ENCODE measurements at regions not wholly inside any gene's neighbourhood (a gene's known extent, or its start where the extent isn't known, plus 50 kb on each side); places are given as distances from the start of the nearest gene placed in this dataset.

- Histone ChIP-seq H3K23ac (ENCODE audit: insufficient read length) (no peak overlapping the region), H3K23me2 (ENCODE audit: low read depth, low read length) (no peaks in the 10 kb centered on the region), H3K14ac (ENCODE audit: insufficient read length) (no peak overlapping the region), H2BK120ac (replicated peaks; ENCODE audit: low read depth, low read length) (no peak overlapping the region), H3K79me1 (ENCODE audit: low read depth, low read length) (no peaks in the 10 kb centered on the region), H2AK5ac (ENCODE audit: low read depth, low read length) (no peak overlapping the region), H3K4ac (replicated peaks; ENCODE audit: insufficient read length, low read depth, low read length) (no peak overlapping the region), H3K27ac (ENCODE audit: low read depth, low read length) (no peak overlapping the region), H4K5ac (ENCODE audit: insufficient read length, low read depth, low read length) (no peak overlapping the region), H3K18ac (ENCODE audit: extremely low read depth, low read length) (no peak overlapping the region), H3K4me3 (ENCODE audit: extremely low read depth in 1 of 4, insufficient read depth in 2 of 4, low read depth in 3 of 4, low read length in 4 of 4) (no peak overlapping the region), H2BK12ac (ENCODE audit: low read depth, low read length) (no peak overlapping the region), H2BK5ac (ENCODE audit: low read depth, low read length) (no peak overlapping the region), H3K9ac (replicated peaks in 1 of 4; ENCODE audit: extremely low read depth in 1 of 4, low read depth in 3 of 4, low read length in 3 of 4) (no peak overlapping the region), H4K20me1 (replicated peaks in 1 of 2; ENCODE audit: control insufficient read depth in 1 of 2, insufficient read depth in 2 of 2, low read length in 2 of 2) (no peaks in the 10 kb centered on the region), H3K79me2 (ENCODE audit: control insufficient read depth in 1 of 2, insufficient read depth in 2 of 2, low read length in 2 of 2) (no peaks in the 10 kb centered on the region), H2BK15ac (ENCODE audit: low read length) (no peak overlapping the region), H4K8ac (ENCODE audit: extremely low read depth, insufficient read depth, low read length) (no peak overlapping the region), H4K91ac (replicated peaks; ENCODE audit: insufficient read length, low read length) (no peak overlapping the region), H3K4me2 (ENCODE audit: insufficient read depth in 1 of 2, low read depth in 2 of 2, low read length in 2 of 2) (no peak overlapping the region), H3K56ac (replicated peaks; ENCODE audit: insufficient read length, low read depth, low read length) (no peak overlapping the region), H3K36me3 (ENCODE audit: control insufficient read depth in 2 of 4, insufficient read depth in 4 of 4, low read length in 3 of 4) (no peaks in the 10 kb centered on the region), H3K9me3 (ENCODE audit: insufficient read depth in 2 of 2, low read depth in 1 of 2, low read length in 1 of 2) (no peaks in the 10 kb centered on the region; a peak in 1 of 4 replicates), H2BK20ac (ENCODE audit: low read length) (no peak overlapping the region), H3K27me3 (replicated peaks in 1 of 4; ENCODE audit: control insufficient read depth in 3 of 4, extremely low read depth in 1 of 4, insufficient read depth in 3 of 4, low read length in 3 of 4) (no peaks in the 10 kb centered on the region), H2AFZ (ENCODE audit: low read length) (no peak overlapping the region), H3K4me1 (replicated peaks in 1 of 4; ENCODE audit: control insufficient read depth in 3 of 4, insufficient read depth in 4 of 4, low read length in 3 of 4) (no peaks in the 10 kb centered on the region)
- POLR2A ChIA-PET (ENCODE audit: partially characterized antibody) = no interaction called here
- CTCF ChIA-PET (ENCODE audit: partially characterized antibody) = no interaction called here
- TF ChIP-seq RNF2 (IDR thresholded peaks at IDR 0.05; ENCODE audit: borderline replicate concordance, low read depth, low read length, missing control alignments, poor library complexity, severe bottlenecking) (no peak), SIX5 (IDR thresholded peaks at IDR 0.05; ENCODE audit: low read depth, low read length) (no peak), SP1 (IDR thresholded peaks at IDR 0.05; ENCODE audit: low read depth, low read length) (no peak), KDM1A (IDR thresholded peaks at IDR 0.05; ENCODE audit: borderline replicate concordance, low read length) (no peak), CHD1 (IDR thresholded peaks at IDR 0.05; ENCODE audit: low read depth, low read length) (no peak), HDAC2 (IDR thresholded peaks at IDR 0.05; ENCODE audit: borderline replicate concordance in 1 of 2, low read depth in 2 of 2, low read length in 2 of 2) (no peak), KDM5A (IDR thresholded peaks at IDR 0.05; ENCODE audit: low read length) (no peak), SUZ12 (IDR thresholded peaks at IDR 0.05; ENCODE audit: low read length) (no peak), TEAD4 (IDR thresholded peaks at IDR 0.05; ENCODE audit: low read depth, low read length) (no peak)
- FAIRE-seq (no peak), DNase-seq (ENCODE audit: low read depth in 1 of 2, low spot score in 2 of 2) (no peak)
- WGBS, 2 experiments (ENCODE audit: extremely low coverage in 1 of 2, insufficient coverage in 1 of 2, insufficient read length in 1 of 2, insufficient replicate concordance in 2 of 2, low coverage in 1 of 2, low lambda C conversion rate in 2 of 2, missing lambda C conversion rate in 1 of 2) = 92% methylated on average over 1 of the region's 1 CpG; no CpG with 5 or more reads in 1 of the 2 experiments
Measured at GRCh38 chr1:214764502-214764901, 161.5 kb downstream of the CENPF start.
